ENCODE measurements at regions not wholly inside any gene's neighbourhood (a gene's known extent, or its start where the extent isn't known, plus 50 kb on each side); places are given as distances from the start of the nearest gene placed in this dataset.

DNA sequence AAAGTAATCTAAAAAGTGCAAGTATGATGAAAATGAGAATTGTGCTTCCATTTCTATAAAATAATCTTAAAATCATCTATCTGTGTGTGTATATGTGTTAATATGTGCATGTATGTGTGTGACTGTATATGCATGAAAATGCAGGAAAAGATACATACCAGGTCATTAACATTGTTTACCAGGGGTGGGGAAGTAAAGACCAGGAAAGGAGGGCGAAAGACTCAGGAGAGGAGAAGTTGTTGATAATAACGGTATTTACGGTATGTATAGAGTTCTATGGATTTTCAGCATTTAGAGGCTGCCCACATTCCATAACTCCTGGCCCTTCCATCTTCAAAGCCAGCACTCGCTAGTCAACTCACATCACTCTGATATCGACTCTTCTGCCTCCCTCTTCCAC is 111.0 kb upstream of the SPDL1 start:
- TF ChIP-seq, protein P1, sequence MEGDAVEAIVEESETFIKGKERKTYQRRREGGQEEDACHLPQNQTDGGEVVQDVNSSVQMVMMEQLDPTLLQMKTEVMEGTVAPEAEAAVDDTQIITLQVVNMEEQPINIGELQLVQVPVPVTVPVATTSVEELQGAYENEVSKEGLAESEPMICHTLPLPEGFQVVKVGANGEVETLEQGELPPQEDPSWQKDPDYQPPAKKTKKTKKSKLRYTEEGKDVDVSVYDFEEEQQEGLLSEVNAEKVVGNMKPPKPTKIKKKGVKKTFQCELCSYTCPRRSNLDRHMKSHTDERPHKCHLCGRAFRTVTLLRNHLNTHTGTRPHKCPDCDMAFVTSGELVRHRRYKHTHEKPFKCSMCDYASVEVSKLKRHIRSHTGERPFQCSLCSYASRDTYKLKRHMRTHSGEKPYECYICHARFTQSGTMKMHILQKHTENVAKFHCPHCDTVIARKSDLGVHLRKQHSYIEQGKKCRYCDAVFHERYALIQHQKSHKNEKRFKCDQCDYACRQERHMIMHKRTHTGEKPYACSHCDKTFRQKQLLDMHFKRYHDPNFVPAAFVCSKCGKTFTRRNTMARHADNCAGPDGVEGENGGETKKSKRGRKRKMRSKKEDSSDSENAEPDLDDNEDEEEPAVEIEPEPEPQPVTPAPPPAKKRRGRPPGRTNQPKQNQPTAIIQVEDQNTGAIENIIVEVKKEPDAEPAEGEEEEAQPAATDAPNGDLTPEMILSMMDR (IDR thresholded peaks at IDR 0.05) = no peak
- H3K27me3 Mint-ChIP-seq (ENCODE audit: low read depth) = peaks cover 50% of the 10 kb centered on the region
- H3K27ac Mint-ChIP-seq (ENCODE audit: unreplicated experiment) = no peak overlapping the region
- H3K9me3 Mint-ChIP-seq (ENCODE audit: low read depth) = peaks cover 22% of the 10 kb centered on the region
- no peak for DNase-seq (ENCODE audit: low spot score)
- H3K4me1 Mint-ChIP-seq (ENCODE audit: low read depth) = no peaks in the 10 kb centered on the region
- no peak overlapping the region for H3K4me3 Mint-ChIP-seq (ENCODE audit: unreplicated experiment)
- H3K36me3 Mint-ChIP-seq (ENCODE audit: low read depth) = peaks cover 2% of the 10 kb centered on the region

DNA sequence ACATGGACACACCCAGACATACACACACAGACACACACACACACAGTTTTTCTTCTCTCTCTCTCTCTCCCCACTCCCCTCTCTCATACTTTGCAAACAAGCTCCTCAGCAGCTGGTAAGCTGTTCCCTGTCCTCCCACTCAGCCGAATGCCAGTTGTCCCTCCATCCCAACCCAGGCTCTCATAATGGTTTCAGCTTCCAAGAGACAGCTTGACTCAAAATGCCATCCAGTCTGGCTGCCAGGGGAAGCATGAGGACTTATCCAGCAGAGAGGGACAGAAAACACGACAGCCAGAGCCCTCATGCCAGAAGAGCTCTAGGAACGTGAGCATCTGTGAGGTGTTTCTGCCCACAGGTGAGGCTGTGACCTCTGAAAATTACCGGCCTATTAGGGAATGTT is 112.6 kb upstream of the SPDL1 start:
- H3K9me3 Mint-ChIP-seq (ENCODE audit: low read depth) = peaks cover 13% of the 10 kb centered on the region
- no peaks in the 10 kb centered on the region for H3K4me1 Mint-ChIP-seq (ENCODE audit: low read depth)
- DNase-seq (ENCODE audit: low spot score) = no peak
- peaks cover 2% of the 10 kb centered on the region for H3K36me3 Mint-ChIP-seq (ENCODE audit: low read depth)
- H3K4me3 Mint-ChIP-seq (ENCODE audit: unreplicated experiment) = no peak overlapping the region
- H3K27ac Mint-ChIP-seq (ENCODE audit: unreplicated experiment) = no peak overlapping the region
- peaks cover 43% of the 10 kb centered on the region for H3K27me3 Mint-ChIP-seq (ENCODE audit: low read depth)
- TF ChIP-seq, protein P1 (IDR thresholded peaks at IDR 0.05) = no peak

DNA sequence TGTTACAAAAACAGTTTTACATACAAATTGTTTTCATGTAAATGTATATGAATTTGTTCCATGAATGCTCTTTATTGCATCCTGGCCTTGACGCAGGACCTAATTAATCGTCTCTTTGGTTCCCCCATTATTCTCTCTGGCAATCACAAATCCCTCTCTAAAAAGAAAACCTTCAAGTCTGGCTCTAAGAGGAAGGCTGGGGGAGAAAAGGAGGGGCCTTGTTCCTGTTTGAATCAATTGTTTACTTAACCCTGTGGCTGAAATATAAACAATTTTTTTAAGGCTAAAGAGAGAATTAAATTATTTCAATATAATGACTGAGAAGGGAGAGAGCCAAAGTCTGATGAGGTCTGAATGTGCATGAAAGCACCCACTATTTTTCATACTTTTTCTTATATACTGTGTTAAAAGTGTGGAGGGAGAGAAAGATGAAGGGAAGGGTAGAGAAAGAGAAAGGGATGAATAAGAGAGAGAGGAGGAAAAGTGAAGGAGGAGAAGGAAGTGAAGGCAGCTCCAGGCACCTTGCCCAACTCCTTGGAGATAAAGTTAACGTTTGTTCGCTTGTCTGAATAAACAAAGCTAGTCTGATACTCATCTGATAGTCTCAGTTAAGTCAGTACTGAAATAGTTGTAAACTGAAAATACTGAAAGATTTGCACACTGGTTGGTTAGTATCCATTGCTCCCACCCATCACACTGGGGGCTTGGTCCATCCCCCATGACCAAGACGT is 116.4 kb upstream of the SPDL1 start:
- no peak overlapping the region for H3K27ac Mint-ChIP-seq (ENCODE audit: unreplicated experiment)

DNA sequence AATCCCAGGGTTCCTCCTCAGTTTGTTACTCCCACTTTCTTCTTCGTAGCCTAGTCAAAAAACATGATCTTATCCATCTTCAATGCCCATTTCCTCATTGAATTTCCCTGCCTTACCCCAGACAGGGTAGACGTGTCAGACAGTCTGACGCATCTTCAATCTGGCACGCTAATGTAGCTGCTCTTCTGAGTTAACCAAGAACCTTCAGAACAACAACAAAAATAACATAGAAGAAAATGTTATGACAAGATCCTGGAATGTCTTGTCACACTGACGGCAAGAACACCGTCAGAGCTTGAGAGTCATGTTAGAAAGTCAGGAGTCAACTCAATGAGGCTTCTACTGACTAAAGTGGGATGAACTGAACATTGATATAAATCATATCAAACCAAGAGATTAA is 122.7 kb upstream of the SPDL1 start:
- Mint-ChIP-seq H3K4me3 (ENCODE audit: unreplicated experiment) (no peak overlapping the region), H3K4me1 (ENCODE audit: low read depth) (peaks cover 4% of the 10 kb centered on the region), H3K27me3 (ENCODE audit: low read depth) (peaks cover 5% of the 10 kb centered on the region), H3K9me3 (ENCODE audit: low read depth) (no peaks in the 10 kb centered on the region), H3K36me3 (ENCODE audit: low read depth) (no peaks in the 10 kb centered on the region), H3K27ac (ENCODE audit: unreplicated experiment) (no peak overlapping the region)
- DNase-seq (ENCODE audit: low spot score) = no peak
- TF ChIP-seq, protein P1 (IDR thresholded peaks at IDR 0.05) = no peak

More for the DNA sequence above, 116.4 kb upstream of the SPDL1 start:
- Mint-ChIP-seq H3K4me3 (ENCODE audit: unreplicated experiment) (no peak overlapping the region), H3K4me1 (ENCODE audit: low read depth) (no peaks in the 10 kb centered on the region), H3K36me3 (ENCODE audit: low read depth) (no peaks in the 10 kb centered on the region), H3K27me3 (ENCODE audit: low read depth) (peaks cover 18% of the 10 kb centered on the region), H3K9me3 (ENCODE audit: low read depth) (peaks cover 4% of the 10 kb centered on the region)
- TF ChIP-seq, protein P1 (IDR thresholded peaks at IDR 0.05) = no peak
- no peak for DNase-seq (ENCODE audit: low spot score)

DNA sequence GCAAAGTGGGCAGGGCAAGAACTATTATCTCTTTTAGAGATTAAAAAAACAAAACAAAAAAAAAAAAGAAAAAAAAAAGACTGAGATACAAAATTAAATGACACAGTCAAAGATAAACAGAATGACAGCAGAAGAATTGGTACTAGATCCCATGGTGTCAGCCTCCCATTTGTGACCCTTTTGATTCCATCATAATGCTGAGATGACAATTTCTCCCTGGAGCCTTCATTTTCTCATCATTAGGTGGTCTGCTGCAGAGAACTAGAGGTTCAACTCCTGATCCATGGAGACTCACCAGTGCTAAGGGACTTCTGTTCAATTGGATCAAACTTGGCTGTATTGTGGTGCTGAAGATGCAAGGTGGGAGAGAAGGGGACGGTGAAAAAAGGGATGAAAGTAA is 123.5 kb upstream of the SPDL1 start:
- TF ChIP-seq, protein P1 (IDR thresholded peaks at IDR 0.05) = no peak
- no peaks in the 10 kb centered on the region for H3K9me3 Mint-ChIP-seq (ENCODE audit: low read depth)

More for the DNA sequence above, 123.5 kb upstream of the SPDL1 start:
- Mint-ChIP-seq H3K36me3 (ENCODE audit: low read depth) (no peaks in the 10 kb centered on the region), H3K27me3 (ENCODE audit: low read depth) (peaks cover 5% of the 10 kb centered on the region), H3K27ac (ENCODE audit: unreplicated experiment) (no peak overlapping the region), H3K4me1 (ENCODE audit: low read depth) (peaks cover 4% of the 10 kb centered on the region), H3K4me3 (ENCODE audit: unreplicated experiment) (no peak overlapping the region)
- no peak for DNase-seq (ENCODE audit: low spot score)
